ENCODE measurements at regions not wholly inside any gene's neighbourhood (a gene's known extent, or its start where the extent isn't known, plus 50 kb on each side); places are given as distances from the start of the nearest gene placed in this dataset.

GRCh38 chr7:16025696-16026095 lies 339.2 kb upstream of the MEOX2 start:
- TF ChIP-seq, protein P1, sequence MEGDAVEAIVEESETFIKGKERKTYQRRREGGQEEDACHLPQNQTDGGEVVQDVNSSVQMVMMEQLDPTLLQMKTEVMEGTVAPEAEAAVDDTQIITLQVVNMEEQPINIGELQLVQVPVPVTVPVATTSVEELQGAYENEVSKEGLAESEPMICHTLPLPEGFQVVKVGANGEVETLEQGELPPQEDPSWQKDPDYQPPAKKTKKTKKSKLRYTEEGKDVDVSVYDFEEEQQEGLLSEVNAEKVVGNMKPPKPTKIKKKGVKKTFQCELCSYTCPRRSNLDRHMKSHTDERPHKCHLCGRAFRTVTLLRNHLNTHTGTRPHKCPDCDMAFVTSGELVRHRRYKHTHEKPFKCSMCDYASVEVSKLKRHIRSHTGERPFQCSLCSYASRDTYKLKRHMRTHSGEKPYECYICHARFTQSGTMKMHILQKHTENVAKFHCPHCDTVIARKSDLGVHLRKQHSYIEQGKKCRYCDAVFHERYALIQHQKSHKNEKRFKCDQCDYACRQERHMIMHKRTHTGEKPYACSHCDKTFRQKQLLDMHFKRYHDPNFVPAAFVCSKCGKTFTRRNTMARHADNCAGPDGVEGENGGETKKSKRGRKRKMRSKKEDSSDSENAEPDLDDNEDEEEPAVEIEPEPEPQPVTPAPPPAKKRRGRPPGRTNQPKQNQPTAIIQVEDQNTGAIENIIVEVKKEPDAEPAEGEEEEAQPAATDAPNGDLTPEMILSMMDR (IDR thresholded peaks at IDR 0.05; ENCODE audit: borderline replicate concordance, extremely low read depth, low read length, poor library complexity, severe bottlenecking) = no peak
- TF ChIP-seq EZH2 (IDR thresholded peaks at IDR 0.05; ENCODE audit: borderline replicate concordance, low read depth, low read length, severe bottlenecking) = no peak
